Astrocyte of the spinal cord (primary cell): ENCODE measurements at regions not wholly inside any gene's neighbourhood (a gene's known extent, or its start where the extent isn't known, plus 50 kb on each side); places are given as distances from the start of the nearest gene placed in this dataset.

Experiments used
- DNase-seq: peaks from one replicate; pipeline ENCODE4 v3.0.0; 2011; ENCODE audit warnings: low read depth, low spot score
- H3K4me3 ChIP-seq: 2 replicates; pipeline ENCODE4 v1.5.1; 2011; ENCODE audit warnings: low read depth, mild to moderate bottlenecking, low read length, moderate library complexity
- CTCF ChIP-seq: IDR thresholded peaks from 2 replicates; pipeline ENCODE4 v1.5.1; 2012; ENCODE audit warnings: low read depth, mild to moderate bottlenecking, low read length, inconsistent platforms
- in situ Hi-C: cut with HindIII; loops from 2 replicates; pipeline ENCODE4 v1.10.0; 2017; ENCODE audit warnings: low sequenced_read_pairs

- in situ Hi-C loops = no loop called here
- TF ChIP-seq CTCF = no peak
- H3K4me3 ChIP-seq = no peak overlapping the region
- no peak for DNase-seq
These were observed 431.2 kb upstream of the SGCG start for GRCh38 chr13:22749626-22750025.

DNA sequence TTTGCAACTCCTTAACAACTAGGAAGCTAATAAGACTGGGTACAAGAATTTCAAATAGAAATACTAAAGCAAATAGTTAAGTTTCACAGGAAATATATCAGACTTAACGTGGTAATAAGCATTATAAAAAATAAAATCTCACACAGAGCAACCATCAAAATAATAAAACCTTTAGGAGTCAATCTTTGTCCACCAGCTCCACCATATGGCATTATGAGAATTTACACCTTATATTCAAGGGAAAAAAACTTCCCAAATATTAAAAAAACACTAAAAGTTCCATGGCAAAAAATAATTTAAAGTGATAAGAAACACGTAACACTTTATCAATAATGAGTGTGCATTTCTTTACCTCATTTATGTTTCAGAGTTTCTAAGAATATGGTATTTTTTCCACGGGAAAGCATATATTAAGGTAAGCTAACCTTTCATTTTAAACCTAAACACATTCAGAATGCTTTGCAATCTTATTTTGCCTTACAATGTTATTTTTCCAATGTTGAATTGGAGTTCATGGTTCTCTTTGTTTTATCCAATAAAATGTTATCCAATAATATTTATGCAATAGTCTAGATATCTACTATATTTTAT, 423.2 kb upstream of the SGCG start:
- H3K4me3 ChIP-seq = no peak overlapping the region
- in situ Hi-C loops = no loop called here
- TF ChIP-seq CTCF = no peak
- DNase-seq = peak; percentile 4

DNA sequence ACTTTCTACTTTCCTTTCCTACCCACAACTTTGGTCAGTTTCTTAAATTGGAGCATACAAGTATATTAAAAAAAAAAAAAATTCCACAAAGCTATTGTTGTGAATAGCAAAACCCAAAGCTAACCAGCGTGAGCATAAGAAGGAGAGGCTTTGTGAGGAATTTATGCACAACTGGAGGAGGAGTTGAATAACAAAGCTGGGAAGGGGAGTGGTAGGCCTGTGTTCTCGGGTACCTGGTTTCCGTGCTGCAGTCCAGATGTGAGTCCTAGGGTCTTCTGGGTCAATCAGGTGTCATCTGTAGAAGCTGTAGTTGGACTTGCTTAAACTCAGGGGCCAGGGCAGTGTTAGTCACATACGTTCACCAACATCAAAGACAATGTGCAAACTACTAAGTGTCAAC, 422.5 kb upstream of the SGCG start:
- DNase-seq = no peak
- in situ Hi-C loops = no loop called here
- no peak for TF ChIP-seq CTCF
- no peak overlapping the region for H3K4me3 ChIP-seq

DNA sequence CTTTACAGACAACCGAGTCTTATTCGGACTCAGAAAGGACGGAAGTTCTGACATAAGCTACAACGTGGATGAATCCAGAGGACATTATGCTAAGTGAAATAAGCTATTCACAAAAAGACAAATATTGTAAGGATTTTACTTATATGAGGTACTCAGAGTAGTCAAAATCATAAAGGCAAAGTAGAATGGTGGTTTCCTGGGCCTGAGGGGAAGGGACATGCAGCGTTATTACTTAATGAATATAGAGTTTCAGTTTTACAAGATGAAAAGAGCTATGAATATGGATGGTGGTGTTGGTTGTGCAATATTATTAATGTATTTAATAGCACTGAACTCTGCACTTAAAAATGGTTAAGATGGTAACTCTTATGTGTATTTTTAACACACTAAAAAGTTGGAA, 419.1 kb upstream of the SGCG start:
- in situ Hi-C loops = no loop called here
- DNase-seq = no peak
- H3K4me3 ChIP-seq = no peak overlapping the region
- TF ChIP-seq CTCF = no peak

DNA sequence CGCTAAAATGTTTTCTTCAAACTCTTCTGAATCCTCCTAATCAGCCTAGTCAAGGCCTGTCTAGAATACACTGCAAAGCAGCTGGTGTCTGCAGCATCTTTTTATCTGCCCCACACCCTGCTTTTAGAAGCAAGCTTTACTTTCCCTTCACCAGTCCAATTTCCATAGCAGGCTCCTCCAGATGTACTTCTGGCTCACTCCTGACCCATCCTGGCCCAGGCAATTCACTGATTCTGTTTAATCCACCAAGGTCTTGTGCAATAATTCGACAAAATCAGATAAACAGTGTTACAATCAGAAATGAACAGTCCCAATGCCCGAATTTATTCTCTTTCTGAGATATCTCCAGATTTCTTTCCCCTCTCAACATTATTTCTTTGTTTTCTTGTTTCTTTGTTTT, 415.2 kb upstream of the SGCG start:
- no peak for DNase-seq
- no peak for TF ChIP-seq CTCF
- in situ Hi-C loops = no loop called here
- H3K4me3 ChIP-seq = no peak overlapping the region

DNA sequence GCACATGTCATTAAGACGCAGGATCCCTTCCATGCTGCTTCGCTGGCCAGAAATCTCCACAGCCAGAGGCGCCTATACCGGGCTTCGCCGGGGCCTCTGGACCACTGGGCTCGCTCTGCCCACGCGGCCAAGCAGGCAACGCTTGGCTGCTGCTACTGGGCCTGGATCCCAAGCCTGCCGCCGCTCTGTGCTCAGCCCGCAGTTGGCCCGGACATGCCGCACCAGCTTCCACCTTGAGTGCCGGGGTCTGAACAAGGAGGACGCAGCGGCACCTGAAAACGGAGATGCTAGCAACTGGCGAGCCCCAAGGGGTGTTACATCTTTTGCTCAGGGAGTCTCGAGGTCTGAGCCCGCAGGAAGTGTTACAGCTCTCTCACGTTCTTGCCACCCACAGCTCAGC, 409.9 kb upstream of the SGCG start:
- in situ Hi-C loops = no loop called here
- TF ChIP-seq CTCF = no peak
- no peak overlapping the region for H3K4me3 ChIP-seq
- no peak for DNase-seq

- no peak overlapping the region for H3K4me3 ChIP-seq
- no peak for TF ChIP-seq CTCF
- in situ Hi-C loops = no loop called here
- DNase-seq = no peak
These were observed 407.3 kb upstream of the SGCG start for GRCh38 chr13:22773465-22773864.
